Vagina (tissue), 2 donors: ENCODE measurements at regions not wholly inside any gene's neighbourhood (a gene's known extent, or its start where the extent isn't known, plus 50 kb on each side); places are given as distances from the start of the nearest gene placed in this dataset.

Source experiments
- CTCF ChIP-seq, 3 experiments: fragments of 450-650 bp in 2 of 3; fragments of 200-600 bp in 1 of 3; sonication (generic) in 1 of 3; IDR thresholded peaks; one replicate each; pipeline ENCODE4 v1.5.1; 2017 to 2019; ENCODE audit warnings: antibody characterized with exemption in 3 of 3, mild to moderate bottlenecking in 2 of 3, moderate library complexity in 2 of 3
- POLR2AphosphoS5 ChIP-seq, 2 donors: sonication (generic); formaldehyde crosslinking; IDR thresholded peaks; one replicate each; pipeline ENCODE4 v1.9.0; 2017; ENCODE audit warnings: antibody characterized with exemption in 2 of 2, mild to moderate bottlenecking in 2 of 2, low read depth in 1 of 2; ENCODE audit not compliant: insufficient read depth in 1 of 2

GRCh38 chr1:234535763-234536515, 57.0 kb upstream of the TARBP1 start:
- peak; percentile 40 to 85 for TF ChIP-seq POLR2AphosphoS5 (IDR thresholded peaks at IDR 0.05; ENCODE audit: insufficient read depth in 1 of 2, low read depth in 1 of 2)
- no peak for TF ChIP-seq CTCF (IDR thresholded peaks at IDR 0.05)
